HG03439 (cell line): ENCODE measurements at regions not wholly inside any gene's neighbourhood (a gene's known extent, or its start where the extent isn't known, plus 50 kb on each side); places are given as distances from the start of the nearest gene placed in this dataset.
"Not testable (repeated sequence)": the region's sequence is repeated elsewhere in the genome, so short reads cannot be mapped to it uniquely, and the experiment has no call there.

Experiments used
- ATAC-seq: cut with Tn5 transposase; IDR thresholded peaks from one replicate; pipeline ENCODE4 v1.9.1; 2021; ENCODE audit warnings: mild to moderate bottlenecking, moderate library complexity; ENCODE audit not compliant: unreplicated experiment

GRCh38 chr10:123221418-123221817 is 67.2 kb downstream of the BUB3 start:
- ATAC-seq: no peak

GRCh38 chr10:123222832-123223231 is 68.6 kb downstream of the BUB3 start:
- ATAC-seq: no peak

- ATAC-seq: no peak
Measured at GRCh38 chr10:123227706-123228105, 73.5 kb downstream of the BUB3 start.

DNA sequence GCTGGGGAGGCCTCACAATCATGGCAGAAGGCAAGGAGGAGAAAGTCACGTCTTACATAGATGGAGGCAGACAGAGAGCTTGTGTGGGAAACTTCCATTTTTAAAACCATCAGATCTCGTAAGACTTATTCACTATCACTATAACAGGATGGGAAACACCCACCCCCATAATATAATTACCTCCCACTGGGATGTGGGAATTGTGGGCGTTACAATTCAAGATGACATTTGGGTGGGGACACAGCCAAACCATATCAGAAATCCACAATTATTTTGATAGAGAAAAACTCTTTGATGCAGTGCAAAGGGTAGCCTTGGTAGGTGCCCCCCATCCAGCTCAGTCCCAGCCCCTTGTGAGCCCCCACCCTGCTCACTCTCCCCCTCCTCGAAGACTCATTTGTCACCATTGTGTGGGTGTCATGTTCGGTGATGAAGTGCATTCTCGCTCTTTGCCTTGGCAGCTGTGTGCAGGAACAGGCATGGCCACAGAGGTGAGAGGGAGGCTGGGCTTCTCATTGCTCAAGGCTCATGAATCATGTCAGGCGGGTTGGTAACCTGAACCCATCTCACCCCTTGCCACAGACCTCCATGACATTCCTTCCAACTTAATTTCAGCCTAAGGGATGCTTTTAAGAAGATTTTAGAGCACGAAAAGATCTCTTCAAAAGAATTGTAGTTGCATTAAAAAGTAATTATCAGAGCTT is 75.9 kb downstream of the BUB3 start:
- ATAC-seq: no peak

DNA sequence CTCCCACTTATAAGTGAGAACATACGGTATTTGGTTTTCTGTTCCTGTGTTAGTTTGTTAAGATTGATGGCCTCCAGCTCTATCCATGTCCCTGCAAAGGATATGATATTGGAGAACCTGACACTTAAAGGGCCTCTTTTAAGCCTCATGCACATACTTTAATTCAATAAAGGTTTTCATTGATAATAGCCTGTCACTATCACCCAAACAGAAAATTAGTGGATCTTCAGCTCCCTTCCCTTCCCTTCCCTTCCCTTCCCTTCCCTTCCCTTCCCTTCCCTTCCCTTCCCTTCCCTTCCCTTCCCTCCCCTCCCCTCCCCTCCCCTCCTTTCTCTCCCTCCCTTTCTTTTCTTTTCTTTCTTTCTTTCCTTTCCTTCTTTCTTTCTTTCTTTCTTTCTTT is 78.7 kb downstream of the BUB3 start:
- ATAC-seq: not testable (repeated sequence)

DNA sequence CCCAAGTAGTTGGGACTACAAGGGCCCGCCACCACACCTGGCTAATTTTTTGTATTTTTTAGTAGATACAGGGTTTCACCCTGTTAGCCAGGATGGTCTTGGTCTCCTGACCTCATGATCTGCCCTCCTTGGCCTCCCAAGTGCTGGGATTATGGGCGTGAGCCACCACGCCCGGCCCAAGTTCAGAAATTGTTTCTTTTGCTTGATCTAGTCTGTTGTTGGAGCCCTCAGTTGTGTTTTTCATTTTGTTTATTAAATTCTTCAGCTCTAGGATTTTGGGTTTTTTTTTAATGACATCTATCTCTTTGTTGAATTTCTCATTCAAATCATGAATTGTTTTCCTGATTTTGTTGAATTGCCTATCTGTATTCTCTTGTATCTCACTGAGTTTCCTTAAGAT is 80.8 kb downstream of the BUB3 start:
- ATAC-seq: not testable (repeated sequence)

DNA sequence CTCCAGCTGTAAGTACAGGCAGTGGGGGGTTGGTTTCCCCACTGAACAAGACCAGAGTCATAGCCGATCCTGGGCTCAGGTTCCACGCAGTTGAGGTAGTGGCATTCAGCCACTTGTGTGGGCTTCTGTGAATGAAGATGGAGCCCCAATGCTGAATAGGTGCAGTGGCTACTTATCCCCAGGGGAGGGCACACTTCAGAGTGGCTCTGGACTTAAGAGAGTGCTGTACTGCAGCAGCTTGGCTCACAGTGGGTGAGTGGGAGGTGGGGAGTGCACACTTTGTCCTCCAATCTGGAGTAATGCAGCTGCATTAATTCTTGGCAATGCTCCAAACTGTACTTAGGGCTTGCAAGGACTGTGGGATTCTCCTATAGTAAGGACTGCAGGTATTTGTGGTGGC is 81.9 kb downstream of the BUB3 start:
- no peak for ATAC-seq

GRCh38 chr10:123240250-123240649 is 86.0 kb downstream of the BUB3 start:
- no peak for ATAC-seq

- ATAC-seq: no peak
Measured at GRCh38 chr10:123240776-123241175, 86.6 kb downstream of the BUB3 start.

- no peak for ATAC-seq
Measured at GRCh38 chr10:123241391-123242141, 87.4 kb downstream of the BUB3 start.

- ATAC-seq: no peak
Measured at GRCh38 chr10:123244747-123245146, 90.5 kb downstream of the BUB3 start.

DNA sequence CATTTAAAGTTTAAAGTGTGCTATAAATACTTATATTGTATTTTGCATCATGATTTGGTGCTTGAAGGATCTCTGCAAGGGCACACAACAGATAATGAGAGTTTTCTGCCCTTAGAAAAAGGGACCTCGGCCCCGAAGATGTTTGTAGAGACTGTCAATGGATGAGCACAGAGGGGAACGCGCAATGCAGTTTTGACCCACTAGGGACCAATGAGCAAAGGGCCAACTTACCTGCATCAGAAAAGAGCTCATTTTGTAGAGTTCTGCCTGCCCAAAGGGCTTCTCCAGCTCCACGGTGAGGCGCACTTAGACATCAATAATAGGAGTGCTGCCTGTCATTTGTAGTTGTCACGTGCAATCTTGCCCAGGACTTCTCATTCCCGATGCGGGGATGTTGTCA is 91.1 kb downstream of the BUB3 start:
- no peak for ATAC-seq

GRCh38 chr10:123249894-123250293 is 95.7 kb downstream of the BUB3 start:
- ATAC-seq: no peak

DNA sequence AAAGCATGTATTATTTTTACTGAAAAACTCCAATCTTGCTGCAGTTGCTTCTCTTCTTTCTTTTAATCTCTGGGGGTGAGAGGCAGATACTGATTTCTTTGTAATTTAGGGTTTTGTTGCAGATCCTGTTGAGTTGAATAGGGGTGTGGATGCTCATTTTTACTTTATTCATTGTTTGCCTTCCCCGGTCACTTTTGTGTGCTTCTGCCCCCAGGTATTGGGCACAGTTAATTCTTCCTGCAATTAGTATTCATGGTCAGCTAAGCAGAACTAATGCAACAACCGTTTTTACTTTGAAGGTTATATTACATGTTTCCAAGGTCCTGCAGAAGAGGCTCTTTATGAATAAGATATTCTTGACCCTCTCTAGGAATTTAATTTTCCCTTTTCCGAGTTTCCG is 96.4 kb downstream of the BUB3 start:
- no peak for ATAC-seq

- no peak for ATAC-seq
Measured at GRCh38 chr10:123252779-123253178, 98.6 kb downstream of the BUB3 start.

DNA sequence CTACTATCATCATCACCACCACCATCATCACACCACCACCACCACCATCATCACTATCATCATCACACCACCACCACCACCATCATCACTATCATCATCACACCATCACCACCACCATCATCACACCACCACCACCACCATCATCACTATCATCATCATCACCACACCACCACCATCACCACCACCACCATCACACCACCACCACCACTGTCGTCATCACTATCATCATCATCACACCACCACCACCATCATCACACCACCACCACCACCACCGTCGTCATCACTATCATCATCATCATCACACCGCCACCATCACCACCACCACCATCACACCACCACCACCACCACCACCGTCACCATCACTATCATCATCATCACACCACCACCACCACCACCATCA is 100.1 kb downstream of the BUB3 start:
- not testable (repeated sequence) for ATAC-seq

DNA sequence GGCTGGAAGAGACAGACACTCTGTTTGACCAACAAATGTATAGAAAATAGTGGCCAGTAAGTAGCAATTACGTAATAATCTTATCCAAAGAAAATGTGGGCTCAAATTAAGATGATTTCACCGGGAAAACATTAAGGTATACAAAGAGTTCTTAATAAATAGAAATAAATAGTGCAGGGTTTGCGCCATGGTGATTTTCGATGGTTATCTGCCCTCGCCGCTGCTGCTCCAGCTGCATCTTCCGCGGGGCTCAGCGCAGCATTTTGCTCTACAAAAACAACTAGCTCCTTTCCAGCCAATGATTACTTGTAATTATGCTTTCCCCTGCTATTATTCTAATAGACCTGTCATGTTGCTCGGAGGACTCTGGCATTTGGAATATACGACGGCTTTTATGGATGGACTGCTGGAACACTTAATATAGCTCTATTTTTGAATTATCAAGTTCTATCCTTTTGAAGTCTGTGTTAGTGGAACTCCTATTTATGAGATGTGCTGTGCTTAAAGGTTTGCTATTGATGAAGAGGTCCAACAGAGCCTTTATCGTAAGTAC is 103.8 kb downstream of the BUB3 start:
- ATAC-seq: no peak

DNA sequence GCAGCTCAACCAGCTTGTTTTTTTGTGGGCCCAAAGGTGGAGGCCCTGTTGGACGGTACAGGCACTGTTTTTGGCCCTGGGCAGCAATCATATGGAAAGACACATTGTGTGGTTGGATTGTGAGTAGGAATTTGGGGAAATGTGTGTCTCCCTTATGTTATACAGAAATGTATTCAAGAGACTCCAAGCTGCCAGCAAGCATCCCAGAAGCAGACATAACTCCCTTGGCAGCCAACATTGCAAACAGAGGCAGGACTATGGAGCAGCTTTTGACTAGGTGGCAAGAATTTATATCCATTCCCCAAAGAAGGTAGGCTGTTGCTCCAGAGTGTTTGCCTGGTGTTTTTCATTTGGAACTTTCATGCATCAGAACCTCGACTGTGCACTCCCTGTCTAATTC is 104.9 kb downstream of the BUB3 start:
- no peak for ATAC-seq

DNA sequence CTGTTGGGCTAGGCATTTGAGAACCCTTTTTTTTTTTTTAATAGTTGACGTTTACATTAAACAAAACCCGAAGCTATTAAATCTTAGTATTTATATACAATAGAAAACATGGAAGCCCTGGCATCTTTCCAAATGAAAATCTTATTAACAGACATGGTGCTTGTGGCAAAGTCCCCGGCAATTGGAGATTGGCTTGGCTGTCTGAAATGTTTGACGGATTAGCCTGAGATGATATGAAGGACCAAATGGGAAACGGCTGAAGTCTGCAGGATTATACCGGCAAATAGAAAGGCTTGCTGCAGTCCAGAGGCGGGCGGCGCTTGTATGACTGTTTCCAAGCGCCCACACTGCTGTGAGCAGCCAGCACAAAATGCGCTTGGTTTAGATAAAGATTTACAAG is 105.6 kb downstream of the BUB3 start:
- no peak for ATAC-seq

DNA sequence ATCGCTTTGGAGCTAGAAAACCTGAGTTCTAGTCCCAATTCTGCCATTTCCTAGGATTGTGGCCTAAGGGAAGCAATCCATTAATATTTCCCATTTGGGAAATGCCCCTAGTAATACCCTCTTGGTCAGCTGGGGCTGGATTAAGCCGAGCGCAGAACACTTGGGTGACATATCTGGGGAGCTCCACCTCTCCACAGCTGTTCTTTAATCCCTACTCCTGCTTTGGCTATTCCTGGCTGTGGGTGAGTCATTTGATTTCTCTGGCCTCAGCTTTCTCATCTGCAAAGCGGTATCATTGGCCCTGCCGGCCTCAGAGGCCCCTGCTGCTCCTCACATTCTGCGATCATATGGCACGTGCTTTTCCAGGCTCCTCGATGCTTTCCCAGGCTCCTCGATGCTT is 108.3 kb downstream of the BUB3 start:
- no peak for ATAC-seq

- ATAC-seq: no peak
Measured at GRCh38 chr10:123266971-123267370, 112.8 kb downstream of the BUB3 start.

- no peak for ATAC-seq
Measured at GRCh38 chr10:123269017-123269552, 114.9 kb downstream of the BUB3 start.
